HEK293 (cell line): ENCODE measurements at regions not wholly inside any gene's neighbourhood (a gene's known extent, or its start where the extent isn't known, plus 50 kb on each side); places are given as distances from the start of the nearest gene placed in this dataset.

ENCODE experiments used
- CTCF ChIA-PET: fragments of 350-600 bp; formaldehyde crosslinking; extraction: SDS; loops from one replicate; lab custom pipeline; 2021; ENCODE audit warnings: antibody characterized with exemption; lab: Yijun Ruan, JAX
- POLR2A ChIA-PET: fragments of 300-600 bp; formaldehyde crosslinking; extraction: SDS; loops from one replicate; lab custom pipeline; 2020; ENCODE audit warnings: antibody characterized with exemption, inconsistent platforms; lab: Yijun Ruan, JAX
- H3K27ac ChIP-seq: fragments of 200-500 bp; sonication (Bioruptor generic); 2 replicates; pipeline ENCODE4 v1.5.1; 2014; ENCODE audit warnings: low read depth, low read length, control low read depth, inconsistent platforms; ENCODE audit errors: extremely low read depth
- H3K36me3 ChIP-seq, 2 experiments: fragments of 200-500 bp in 1 of 2; sonication (Bioruptor generic) in 1 of 2; 1 replicate in 1 of 2; 2 replicates in 1 of 2; pipeline ENCODE4 v1.5.1; 2014 to 2017; ENCODE audit warnings: inconsistent platforms in 2 of 2, low read length in 2 of 2; ENCODE audit not compliant: control insufficient read depth in 2 of 2, insufficient read depth in 1 of 2
- H3K4me1 ChIP-seq: fragments of 200-500 bp; sonication (Bioruptor generic); 2 replicates; pipeline ENCODE4 v1.5.1; 2014; ENCODE audit warnings: mild to moderate bottlenecking, low read length, inconsistent platforms; ENCODE audit not compliant: control insufficient read depth, insufficient read depth
- H3K4me3 ChIP-seq: 2 replicates; pipeline ENCODE4 v1.5.1; 2011; ENCODE audit warnings: low read depth, mild to moderate bottlenecking, control low read depth, low read length, moderate library complexity
- H3K9me3 ChIP-seq: fragments of 200-500 bp; sonication (Bioruptor generic); 2 replicates; pipeline ENCODE4 v1.5.1; 2014; ENCODE audit warnings: low read depth, low read length, inconsistent platforms; ENCODE audit not compliant: control insufficient read depth, insufficient read depth
- GLIS1 ChIP-seq: fragments of 450-650 bp; formaldehyde crosslinking; IDR thresholded peaks from 2 replicates; pipeline ENCODE4 v1.5.1; 2016; ENCODE audit warnings: missing biosample characterization, missing genetic modification characterization
- SP7 ChIP-seq: fragments of 450-650 bp; formaldehyde crosslinking; IDR thresholded peaks from 2 replicates; pipeline ENCODE4 v1.5.1; 2016; ENCODE audit warnings: missing biosample characterization, missing genetic modification characterization
- ZBTB7A ChIP-seq: fragments of 450-650 bp; formaldehyde crosslinking; IDR thresholded peaks from 2 replicates; pipeline ENCODE4 v1.5.1; 2016; ENCODE audit warnings: low read depth, missing biosample characterization, missing genetic modification characterization
- ZNF157 ChIP-seq: fragments of 450-650 bp; formaldehyde crosslinking; IDR thresholded peaks from 2 replicates; pipeline ENCODE4 v1.5.1; 2016; ENCODE audit warnings: missing biosample characterization, missing genetic modification characterization
- ZNF184 ChIP-seq: fragments of 450-650 bp; IDR thresholded peaks from 2 replicates; pipeline ENCODE4 v1.5.1; 2018; ENCODE audit warnings: missing biosample characterization, mild to moderate bottlenecking, missing genetic modification characterization
- ZNF202 ChIP-seq: fragments of 450-650 bp; formaldehyde crosslinking; IDR thresholded peaks from 2 replicates; pipeline ENCODE4 v1.5.1; 2016; ENCODE audit warnings: missing biosample characterization, missing genetic modification characterization, borderline replicate concordance
- ZNF211 ChIP-seq: fragments of 450-650 bp; formaldehyde crosslinking; IDR thresholded peaks from 2 replicates; pipeline ENCODE4 v1.5.1; 2016; ENCODE audit warnings: low read depth, missing biosample characterization, missing genetic modification characterization
- ZNF223 ChIP-seq: fragments of 450-650 bp; formaldehyde crosslinking; IDR thresholded peaks from 2 replicates; pipeline ENCODE4 v1.5.1; 2016; ENCODE audit warnings: missing biosample characterization, missing genetic modification characterization
- ZNF248 ChIP-seq: fragments of 450-650 bp; formaldehyde crosslinking; IDR thresholded peaks from 2 replicates; pipeline ENCODE4 v1.5.1; 2017; ENCODE audit warnings: missing biosample characterization, missing genetic modification characterization
- ZNF324 ChIP-seq: fragments of 450-650 bp; formaldehyde crosslinking; IDR thresholded peaks from 2 replicates; pipeline ENCODE4 v1.5.1; 2016; ENCODE audit warnings: missing biosample characterization, missing genetic modification characterization
- ZNF391 ChIP-seq: fragments of 450-650 bp; formaldehyde crosslinking; IDR thresholded peaks from 2 replicates; pipeline ENCODE4 v1.5.1; 2016; ENCODE audit warnings: low read depth, missing biosample characterization, missing genetic modification characterization, borderline replicate concordance
- ZNF48 ChIP-seq: fragments of 450-650 bp; formaldehyde crosslinking; IDR thresholded peaks from 2 replicates; pipeline ENCODE4 v1.5.1; 2016; ENCODE audit warnings: missing biosample characterization, missing genetic modification characterization
- ZNF529 ChIP-seq: fragments of 450-650 bp; formaldehyde crosslinking; IDR thresholded peaks from 2 replicates; pipeline ENCODE4 v1.5.1; 2017; ENCODE audit warnings: missing genetic modification characterization, missing biosample characterization; ENCODE audit not compliant: insufficient replicate concordance
- ZNF626 ChIP-seq: fragments of 450-650 bp; sonication (Bioruptor Pico); formaldehyde crosslinking; IDR thresholded peaks from 2 replicates; pipeline ENCODE4 v1.5.1; 2018; ENCODE audit warnings: missing biosample characterization, missing genetic modification characterization, inconsistent platforms
- ZNF664 ChIP-seq: fragments of 450-650 bp; formaldehyde crosslinking; IDR thresholded peaks from 2 replicates; pipeline ENCODE4 v1.5.1; 2016; ENCODE audit warnings: missing biosample characterization, missing genetic modification characterization
- TF ChIP-seq, protein P1 (sequence below): IDR thresholded peaks from 2 replicates; pipeline ENCODE4 v1.6.1; 2011; ENCODE audit warnings: mild to moderate bottlenecking, low read depth, low read length, borderline replicate concordance
- TF ChIP-seq, protein P2 (sequence below): fragments of 450-650 bp; formaldehyde crosslinking; IDR thresholded peaks from 2 replicates; pipeline ENCODE4 v1.5.1; 2016; ENCODE audit warnings: missing biosample characterization, missing genetic modification characterization, borderline replicate concordance
- TF ChIP-seq, protein P3 (sequence below): fragments of 450-650 bp; formaldehyde crosslinking; IDR thresholded peaks from 2 replicates; pipeline ENCODE4 v1.5.1; 2016; ENCODE audit warnings: missing biosample characterization, missing genetic modification characterization
- TF ChIP-seq, protein P4 (sequence below): fragments of 450-650 bp; formaldehyde crosslinking; conservative IDR thresholded peaks from 2 replicates; pipeline ENCODE4 v1.5.1; 2016; ENCODE audit warnings: low read depth, missing biosample characterization, missing genetic modification characterization
- TF ChIP-seq, protein P5 (sequence below): fragments of 450-650 bp; formaldehyde crosslinking; conservative IDR thresholded peaks from 2 replicates; pipeline ENCODE4 v1.5.1; 2016; ENCODE audit warnings: low read depth, missing biosample characterization, missing genetic modification characterization

DNA sequence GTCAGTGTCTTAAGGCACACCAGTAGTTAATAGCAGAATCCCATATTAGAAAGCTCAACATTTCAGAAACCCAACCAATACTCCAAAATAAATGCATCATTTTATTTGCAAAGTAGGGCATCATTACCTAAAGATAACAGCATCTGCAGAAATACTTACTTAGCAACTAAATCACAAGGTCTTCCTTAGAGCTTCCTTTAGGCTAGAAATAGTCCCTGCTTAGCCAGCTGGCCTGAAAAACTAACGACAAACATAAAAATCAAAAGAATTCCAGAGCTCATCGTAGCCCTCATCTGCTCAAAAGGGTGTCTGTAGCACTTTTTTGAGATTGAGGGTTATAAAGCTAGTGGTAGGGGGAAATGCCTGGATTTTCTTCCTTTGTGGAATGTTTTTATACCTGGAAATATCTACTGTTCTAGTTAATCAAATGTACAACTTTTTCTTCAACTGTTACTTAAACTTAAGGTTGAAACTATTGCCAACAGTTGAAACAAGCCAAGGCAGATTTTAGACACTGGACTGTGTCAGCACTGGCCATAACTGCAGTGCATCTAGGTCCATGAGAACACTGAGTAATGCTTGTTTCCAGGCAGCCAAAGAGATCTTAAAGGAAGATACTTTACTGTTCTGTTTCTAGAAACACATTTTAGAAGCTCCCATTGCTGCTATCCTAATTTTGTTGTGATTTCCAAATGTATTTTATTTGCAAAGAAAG lies 129.4 kb upstream of the RASA1 start:
- H3K4me1 ChIP-seq = no peaks in the 10 kb centered on the region
- CTCF ChIA-PET = interaction anchor here (0.6 to 1.4 kb wide), 3 partner anchors 9 to 471 kb away, joined by 3 to 4 read pairs (median 3); no protein-coding TSS in a partner anchor
- POLR2A ChIA-PET = no interaction called here
- H3K36me3 ChIP-seq = no peaks in the 10 kb centered on the region
- H3K4me3 ChIP-seq = no peak overlapping the region
- TF ChIP-seq ZNF664 (tag by site-specific recombination) (no peak), ZNF223 (tag by site-specific recombination) (no peak), ZBTB7A (tag by site-specific recombination) (no peak), ZNF248 (tag by site-specific recombination) (no peak), ZNF202 (tag by site-specific recombination) (no peak), ZNF529 (no peak), ZNF626 (tag by site-specific recombination) (no peak), ZNF211 (tag by site-specific recombination) (no peak), GLIS1 (tag by site-specific recombination) (no peak), SP7 (tag by site-specific recombination) (no peak), ZNF48 (tag by site-specific recombination) (no peak), ZNF184 (tag by site-specific recombination) (no peak)
- TF ChIP-seq, protein P1, sequence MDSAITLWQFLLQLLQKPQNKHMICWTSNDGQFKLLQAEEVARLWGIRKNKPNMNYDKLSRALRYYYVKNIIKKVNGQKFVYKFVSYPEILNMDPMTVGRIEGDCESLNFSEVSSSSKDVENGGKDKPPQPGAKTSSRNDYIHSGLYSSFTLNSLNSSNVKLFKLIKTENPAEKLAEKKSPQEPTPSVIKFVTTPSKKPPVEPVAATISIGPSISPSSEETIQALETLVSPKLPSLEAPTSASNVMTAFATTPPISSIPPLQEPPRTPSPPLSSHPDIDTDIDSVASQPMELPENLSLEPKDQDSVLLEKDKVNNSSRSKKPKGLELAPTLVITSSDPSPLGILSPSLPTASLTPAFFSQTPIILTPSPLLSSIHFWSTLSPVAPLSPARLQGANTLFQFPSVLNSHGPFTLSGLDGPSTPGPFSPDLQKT = no peak
- TF ChIP-seq, protein P2, sequence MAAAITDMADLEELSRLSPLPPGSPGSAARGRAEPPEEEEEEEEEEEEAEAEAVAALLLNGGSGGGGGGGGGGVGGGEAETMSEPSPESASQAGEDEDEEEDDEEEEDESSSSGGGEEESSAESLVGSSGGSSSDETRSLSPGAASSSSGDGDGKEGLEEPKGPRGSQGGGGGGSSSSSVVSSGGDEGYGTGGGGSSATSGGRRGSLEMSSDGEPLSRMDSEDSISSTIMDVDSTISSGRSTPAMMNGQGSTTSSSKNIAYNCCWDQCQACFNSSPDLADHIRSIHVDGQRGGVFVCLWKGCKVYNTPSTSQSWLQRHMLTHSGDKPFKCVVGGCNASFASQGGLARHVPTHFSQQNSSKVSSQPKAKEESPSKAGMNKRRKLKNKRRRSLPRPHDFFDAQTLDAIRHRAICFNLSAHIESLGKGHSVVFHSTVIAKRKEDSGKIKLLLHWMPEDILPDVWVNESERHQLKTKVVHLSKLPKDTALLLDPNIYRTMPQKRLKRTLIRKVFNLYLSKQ (tag by site-specific recombination) = no peak
- TF ChIP-seq, protein P3, sequence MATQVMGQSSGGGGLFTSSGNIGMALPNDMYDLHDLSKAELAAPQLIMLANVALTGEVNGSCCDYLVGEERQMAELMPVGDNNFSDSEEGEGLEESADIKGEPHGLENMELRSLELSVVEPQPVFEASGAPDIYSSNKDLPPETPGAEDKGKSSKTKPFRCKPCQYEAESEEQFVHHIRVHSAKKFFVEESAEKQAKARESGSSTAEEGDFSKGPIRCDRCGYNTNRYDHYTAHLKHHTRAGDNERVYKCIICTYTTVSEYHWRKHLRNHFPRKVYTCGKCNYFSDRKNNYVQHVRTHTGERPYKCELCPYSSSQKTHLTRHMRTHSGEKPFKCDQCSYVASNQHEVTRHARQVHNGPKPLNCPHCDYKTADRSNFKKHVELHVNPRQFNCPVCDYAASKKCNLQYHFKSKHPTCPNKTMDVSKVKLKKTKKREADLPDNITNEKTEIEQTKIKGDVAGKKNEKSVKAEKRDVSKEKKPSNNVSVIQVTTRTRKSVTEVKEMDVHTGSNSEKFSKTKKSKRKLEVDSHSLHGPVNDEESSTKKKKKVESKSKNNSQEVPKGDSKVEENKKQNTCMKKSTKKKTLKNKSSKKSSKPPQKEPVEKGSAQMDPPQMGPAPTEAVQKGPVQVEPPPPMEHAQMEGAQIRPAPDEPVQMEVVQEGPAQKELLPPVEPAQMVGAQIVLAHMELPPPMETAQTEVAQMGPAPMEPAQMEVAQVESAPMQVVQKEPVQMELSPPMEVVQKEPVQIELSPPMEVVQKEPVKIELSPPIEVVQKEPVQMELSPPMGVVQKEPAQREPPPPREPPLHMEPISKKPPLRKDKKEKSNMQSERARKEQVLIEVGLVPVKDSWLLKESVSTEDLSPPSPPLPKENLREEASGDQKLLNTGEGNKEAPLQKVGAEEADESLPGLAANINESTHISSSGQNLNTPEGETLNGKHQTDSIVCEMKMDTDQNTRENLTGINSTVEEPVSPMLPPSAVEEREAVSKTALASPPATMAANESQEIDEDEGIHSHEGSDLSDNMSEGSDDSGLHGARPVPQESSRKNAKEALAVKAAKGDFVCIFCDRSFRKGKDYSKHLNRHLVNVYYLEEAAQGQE (tag by site-specific recombination) = no peak
- TF ChIP-seq, all 188 proteins: peak for 0
- no peak overlapping the region for H3K27ac ChIP-seq
- H3K9me3 ChIP-seq = no peaks in the 10 kb centered on the region

DNA sequence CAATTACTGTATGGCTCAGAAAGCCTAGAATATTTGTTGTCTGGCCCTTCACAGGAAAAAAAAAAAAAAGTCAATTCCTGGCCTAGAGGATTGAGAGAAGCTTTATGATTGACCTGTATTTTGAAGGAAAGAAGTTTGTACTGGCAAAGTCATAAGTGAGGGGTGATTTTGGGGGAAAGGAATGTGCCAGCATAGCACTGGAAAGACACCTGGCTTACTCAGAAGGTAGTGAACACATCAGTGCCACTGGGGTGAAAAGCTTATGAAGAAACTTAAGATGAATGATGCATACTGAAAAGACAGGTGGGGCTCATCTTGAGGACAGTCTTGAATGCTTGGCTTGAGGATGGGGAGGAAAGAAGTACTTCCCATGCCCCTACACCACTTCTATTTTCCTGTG lies 127.9 kb upstream of the RASA1 start:
- CTCF ChIA-PET = interaction anchor here (1.4 kb wide), 1 partner anchor 8 kb away, joined by 4 read pairs; no protein-coding TSS in a partner anchor
- POLR2A ChIA-PET = no interaction called here
- Histone ChIP-seq H3K4me3 (no peak overlapping the region), H3K27ac (no peak overlapping the region), H3K4me1 (no peaks in the 10 kb centered on the region), H3K36me3 (no peaks in the 10 kb centered on the region), H3K9me3 (no peaks in the 10 kb centered on the region)
- no peak for TF ChIP-seq ZNF391 (tag by site-specific recombination)
- TF ChIP-seq, protein P4, sequence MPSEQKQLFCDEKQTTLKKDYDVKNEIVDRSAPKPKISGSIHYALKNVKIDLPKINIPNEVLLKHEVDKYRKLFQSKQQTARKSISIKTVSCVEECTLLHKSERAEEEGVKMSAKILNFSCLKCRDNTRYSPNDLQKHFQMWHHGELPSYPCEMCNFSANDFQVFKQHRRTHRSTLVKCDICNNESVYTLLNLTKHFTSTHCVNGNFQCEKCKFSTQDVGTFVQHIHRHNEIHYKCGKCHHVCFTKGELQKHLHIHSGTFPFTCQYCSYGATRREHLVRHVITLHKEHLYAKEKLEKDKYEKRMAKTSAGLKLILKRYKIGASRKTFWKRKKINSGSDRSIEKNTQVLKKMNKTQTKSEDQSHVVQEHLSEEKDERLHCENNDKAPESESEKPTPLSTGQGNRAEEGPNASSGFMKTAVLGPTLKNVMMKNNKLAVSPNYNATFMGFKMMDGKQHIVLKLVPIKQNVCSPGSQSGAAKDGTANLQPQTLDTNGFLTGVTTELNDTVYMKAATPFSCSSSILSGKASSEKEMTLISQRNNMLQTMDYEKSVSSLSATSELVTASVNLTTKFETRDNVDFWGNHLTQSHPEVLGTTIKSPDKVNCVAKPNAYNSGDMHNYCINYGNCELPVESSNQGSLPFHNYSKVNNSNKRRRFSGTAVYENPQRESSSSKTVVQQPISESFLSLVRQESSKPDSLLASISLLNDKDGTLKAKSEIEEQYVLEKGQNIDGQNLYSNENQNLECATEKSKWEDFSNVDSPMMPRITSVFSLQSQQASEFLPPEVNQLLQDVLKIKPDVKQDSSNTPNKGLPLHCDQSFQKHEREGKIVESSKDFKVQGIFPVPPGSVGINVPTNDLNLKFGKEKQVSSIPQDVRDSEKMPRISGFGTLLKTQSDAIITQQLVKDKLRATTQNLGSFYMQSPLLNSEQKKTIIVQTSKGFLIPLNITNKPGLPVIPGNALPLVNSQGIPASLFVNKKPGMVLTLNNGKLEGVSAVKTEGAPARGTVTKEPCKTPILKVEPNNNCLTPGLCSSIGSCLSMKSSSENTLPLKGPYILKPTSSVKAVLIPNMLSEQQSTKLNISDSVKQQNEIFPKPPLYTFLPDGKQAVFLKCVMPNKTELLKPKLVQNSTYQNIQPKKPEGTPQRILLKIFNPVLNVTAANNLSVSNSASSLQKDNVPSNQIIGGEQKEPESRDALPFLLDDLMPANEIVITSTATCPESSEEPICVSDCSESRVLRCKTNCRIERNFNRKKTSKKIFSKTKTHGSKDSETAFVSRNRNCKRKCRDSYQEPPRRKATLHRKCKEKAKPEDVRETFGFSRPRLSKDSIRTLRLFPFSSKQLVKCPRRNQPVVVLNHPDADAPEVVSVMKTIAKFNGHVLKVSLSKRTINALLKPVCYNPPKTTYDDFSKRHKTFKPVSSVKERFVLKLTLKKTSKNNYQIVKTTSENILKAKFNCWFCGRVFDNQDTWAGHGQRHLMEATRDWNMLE (tag by site-specific recombination) = no peak
- TF ChIP-seq, protein P5, sequence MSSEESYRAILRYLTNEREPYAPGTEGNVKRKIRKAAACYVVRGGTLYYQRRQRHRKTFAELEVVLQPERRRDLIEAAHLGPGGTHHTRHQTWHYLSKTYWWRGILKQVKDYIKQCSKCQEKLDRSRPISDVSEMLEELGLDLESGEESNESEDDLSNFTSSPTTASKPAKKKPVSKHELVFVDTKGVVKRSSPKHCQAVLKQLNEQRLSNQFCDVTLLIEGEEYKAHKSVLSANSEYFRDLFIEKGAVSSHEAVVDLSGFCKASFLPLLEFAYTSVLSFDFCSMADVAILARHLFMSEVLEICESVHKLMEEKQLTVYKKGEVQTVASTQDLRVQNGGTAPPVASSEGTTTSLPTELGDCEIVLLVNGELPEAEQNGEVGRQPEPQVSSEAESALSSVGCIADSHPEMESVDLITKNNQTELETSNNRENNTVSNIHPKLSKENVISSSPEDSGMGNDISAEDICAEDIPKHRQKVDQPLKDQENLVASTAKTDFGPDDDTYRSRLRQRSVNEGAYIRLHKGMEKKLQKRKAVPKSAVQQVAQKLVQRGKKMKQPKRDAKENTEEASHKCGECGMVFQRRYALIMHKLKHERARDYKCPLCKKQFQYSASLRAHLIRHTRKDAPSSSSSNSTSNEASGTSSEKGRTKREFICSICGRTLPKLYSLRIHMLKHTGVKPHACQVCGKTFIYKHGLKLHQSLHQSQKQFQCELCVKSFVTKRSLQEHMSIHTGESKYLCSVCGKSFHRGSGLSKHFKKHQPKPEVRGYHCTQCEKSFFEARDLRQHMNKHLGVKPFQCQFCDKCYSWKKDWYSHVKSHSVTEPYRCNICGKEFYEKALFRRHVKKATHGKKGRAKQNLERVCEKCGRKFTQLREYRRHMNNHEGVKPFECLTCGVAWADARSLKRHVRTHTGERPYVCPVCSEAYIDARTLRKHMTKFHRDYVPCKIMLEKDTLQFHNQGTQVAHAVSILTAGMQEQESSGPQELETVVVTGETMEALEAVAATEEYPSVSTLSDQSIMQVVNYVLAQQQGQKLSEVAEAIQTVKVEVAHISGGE (tag by site-specific recombination) = no peak
- TF ChIP-seq ZNF324 (tag by site-specific recombination) = no peak
- no peak for TF ChIP-seq ZNF157 (tag by site-specific recombination)
